Glomerular endothelial cell (primary cell): ENCODE measurements at regions not wholly inside any gene's neighbourhood (a gene's known extent, or its start where the extent isn't known, plus 50 kb on each side); places are given as distances from the start of the nearest gene placed in this dataset.

Experiments used
- DNase-seq: peaks from one replicate; pipeline ENCODE4 v3.0.0-alpha.2; 2011; ENCODE audit warnings: low read depth, low spot score; ENCODE audit errors: extremely low read depth

DNA sequence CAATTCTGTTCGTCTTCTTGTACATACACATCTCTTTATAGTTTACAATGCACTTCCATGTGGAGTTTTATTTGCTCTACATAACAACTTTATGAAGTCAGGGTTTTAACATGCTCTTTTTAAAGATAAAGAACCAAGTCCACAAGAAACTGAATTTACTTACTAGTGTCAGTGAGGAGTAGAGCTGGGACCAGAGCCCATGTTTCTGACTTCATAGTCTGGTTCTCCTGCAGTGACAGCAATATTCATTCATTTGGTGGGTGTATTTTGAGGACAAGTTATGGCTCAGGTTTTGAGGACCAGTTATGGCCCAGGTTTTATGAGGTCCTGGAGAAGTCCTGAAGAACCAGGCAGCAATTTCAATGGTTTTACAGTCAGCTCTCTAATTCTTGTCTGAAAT, 481.9 kb upstream of the TNC start:
- DNase-seq, result no peak

DNA sequence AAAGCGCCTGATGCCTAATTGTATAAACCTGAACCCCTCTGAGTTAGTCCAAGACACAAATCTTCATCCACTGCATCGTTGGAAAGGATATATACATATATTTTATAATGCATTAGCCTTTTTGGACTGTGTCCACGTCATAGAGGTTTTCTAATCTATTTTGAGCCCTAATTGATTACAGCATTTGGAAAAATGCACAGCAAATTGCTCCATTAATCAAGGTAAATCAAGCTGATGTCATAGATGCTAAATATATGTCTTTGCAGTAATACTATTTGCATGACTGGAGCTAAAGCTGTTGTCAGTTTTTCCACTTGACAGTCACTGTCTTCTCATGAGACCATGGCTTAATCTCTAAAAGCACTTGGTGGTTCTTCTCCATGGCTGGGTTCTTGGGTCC, 483.5 kb upstream of the TNC start:
- no peak for DNase-seq

DNA sequence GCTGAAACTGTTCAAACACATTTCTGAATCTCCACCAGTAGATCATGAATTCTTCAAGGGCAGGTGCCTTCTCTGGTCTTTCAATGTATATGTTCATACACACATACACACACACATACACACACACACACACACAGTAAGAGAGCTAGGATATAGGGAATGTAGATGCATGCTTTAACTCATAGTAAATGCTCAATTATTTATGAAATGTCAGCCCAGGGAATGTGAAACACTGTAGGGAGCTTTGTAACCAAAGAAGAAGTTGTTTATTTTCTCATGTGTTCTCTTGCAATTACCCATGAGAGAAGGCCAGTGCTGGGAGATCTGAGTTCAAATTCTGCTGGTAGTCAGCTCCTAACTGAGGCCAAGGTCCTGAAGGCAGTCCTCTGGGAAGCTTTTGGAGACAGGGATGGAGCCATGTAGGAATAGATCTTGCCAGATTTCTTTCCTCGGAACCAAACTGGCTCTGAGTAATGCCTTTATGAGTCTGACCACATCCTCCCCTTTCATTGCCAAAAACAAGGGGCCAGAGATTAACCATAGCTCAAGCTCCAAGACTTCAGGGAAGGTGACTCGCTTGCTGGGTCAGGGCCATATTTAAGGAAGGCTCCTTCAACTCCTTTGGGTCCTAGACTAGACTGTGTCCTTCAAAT, 487.0 kb upstream of the TNC start:
- DNase-seq, result no peak

DNA sequence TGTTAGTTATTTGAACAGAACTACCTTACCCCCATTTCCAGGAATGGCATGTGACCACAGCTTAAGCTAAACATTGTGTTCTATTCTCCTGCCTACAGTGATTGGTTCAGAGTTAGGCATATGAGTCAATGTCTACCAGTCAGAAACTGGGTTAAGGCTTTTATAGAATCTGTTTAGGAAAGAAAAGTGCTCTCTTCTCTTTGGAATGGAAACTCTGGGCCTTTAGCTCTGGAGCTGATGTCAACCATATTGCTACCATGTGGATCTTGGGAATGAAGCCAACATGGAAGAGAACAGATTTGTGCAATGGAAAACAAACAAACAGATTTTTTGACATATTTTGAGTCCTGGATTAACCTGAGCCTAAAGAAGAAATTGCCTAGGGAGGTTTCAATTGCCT, 488.9 kb upstream of the TNC start:
- DNase-seq, result no peak

DNA sequence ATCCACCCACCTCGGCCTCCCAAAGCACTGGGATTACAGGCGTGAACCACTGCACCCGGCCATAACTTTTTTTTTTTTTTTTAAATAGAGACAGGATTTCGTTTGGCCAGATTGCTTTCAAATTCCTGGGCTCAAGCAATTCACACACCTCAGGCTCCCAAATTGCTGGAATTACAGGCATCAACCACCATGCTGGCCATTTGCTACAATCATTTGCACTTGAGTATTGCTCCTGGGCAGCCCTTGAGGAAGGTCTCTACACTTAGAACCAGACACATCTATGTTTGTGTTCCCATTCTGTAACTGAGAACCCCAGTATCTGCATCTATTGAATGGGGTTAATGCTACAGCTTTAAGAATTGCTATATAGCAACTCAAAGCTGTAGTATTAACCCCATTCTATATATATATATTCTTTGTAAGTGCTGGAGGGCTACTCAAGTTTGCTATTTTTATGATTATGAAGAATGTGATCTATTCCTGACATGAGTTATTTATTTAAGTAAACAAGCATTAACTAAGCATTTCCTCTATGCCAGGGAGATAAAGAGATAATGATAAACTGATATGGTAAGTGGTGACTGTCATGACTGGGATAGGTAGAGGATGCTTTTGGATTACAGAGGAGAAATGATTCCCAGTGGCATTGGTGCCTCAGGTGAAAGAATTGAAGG, 496.5 kb upstream of the TNC start:
- no peak for DNase-seq

DNA sequence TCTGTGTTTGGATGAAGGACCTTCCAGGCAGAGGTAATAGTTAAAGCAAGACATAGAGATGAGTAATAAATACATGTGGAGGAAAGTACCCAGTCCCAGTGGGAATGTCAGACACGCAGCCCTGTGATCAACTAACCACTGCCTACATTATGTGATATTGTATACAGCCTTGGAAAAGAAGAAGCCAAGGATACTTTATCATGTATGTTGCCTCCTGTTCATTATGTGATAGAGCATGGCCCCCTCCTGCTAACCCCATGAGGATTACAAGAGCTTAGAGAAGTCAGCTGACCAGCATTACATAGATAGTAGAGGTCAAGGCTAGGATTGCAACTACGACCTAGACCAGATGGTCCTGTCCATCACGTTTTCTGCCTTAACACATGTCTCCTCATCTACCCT, 497.0 kb upstream of the TNC start:
- no peak for DNase-seq

DNA sequence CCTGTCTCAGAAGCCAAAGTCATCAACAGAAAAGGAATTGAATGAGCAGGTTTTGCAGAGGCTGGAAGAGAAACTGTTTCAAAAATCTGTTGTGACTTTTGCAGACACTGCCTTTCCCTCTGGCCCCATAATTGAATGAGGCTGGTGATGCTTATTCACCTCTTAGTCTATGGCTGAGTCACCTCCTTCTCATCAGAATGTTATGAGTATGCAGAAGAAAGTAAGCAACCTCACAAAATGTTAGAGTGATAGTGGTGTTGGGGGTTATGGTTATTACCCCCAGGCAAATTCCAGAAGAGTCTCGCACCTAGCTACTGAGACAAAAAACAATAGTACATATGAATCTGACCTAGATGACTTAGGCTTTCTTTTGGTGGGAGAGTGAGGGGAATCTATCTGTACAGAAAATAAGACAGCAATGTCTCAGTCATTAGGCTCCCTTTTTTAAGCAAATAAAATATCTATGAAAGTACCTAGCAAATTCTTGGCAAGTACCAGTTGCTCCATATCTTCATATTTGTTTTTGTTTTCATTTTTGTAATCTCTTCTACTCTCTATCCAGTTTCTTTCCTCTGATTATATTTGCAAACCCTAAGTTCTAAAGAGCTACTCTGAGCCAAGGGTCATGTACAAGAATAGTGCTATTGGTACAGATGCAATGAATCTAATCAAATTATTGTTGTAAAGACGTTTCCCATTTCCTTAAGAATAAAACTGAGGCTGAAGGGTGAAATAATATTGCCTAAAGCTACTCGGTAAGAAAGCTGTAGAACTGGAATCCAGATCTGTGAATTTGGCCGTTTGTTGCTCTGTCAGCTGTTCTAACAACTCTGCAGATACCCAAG, 498.1 kb upstream of the TNC start:
- DNase-seq, result no peak

DNA sequence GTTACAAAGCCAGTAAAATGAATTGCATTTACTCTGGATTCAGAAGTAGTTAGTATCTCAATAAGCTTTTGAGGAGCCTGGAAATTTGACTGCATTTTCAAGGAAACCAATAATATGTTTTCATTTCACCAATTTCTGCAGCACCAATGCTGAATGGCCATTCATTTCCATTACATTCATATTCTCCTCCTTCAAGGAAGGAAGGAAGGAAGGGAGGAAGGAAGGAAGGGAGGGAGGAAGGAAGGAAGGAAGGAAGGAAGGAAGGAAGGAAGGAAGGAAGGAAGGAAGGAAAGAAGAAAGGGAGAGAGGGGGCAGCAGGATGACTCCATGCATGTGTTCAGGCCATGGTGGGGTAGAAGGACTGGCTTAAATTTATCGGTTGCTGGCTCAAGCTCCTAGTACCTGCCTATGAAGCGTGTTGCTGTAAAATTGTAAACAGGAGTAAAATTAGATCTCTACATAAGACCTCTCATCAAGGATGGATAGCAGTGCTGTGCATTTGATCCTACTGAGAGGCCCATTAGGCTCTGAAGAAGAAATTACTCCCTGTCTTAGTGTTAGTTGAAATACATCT, 498.8 kb upstream of the TNC start:
- DNase-seq, result no peak

DNA sequence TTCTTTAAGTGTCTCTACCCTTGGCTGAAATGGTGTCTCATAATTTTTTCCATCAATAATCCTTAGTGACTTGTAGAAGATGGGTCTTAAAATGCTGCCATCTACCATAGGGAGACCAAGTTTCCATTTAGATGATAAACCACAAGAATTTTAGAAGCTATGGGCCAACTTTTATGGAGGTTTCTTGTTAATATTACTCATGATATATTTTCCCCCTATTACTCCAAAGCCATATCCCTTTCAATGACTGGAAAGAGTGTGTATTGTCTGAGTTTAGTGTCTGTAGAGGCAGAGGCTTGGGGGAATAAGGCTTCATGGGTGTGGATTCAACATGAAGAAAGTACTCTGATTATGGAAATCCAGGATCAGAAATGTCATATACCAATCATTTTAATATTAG, 507.3 kb upstream of the TNC start:
- no peak for DNase-seq

DNA sequence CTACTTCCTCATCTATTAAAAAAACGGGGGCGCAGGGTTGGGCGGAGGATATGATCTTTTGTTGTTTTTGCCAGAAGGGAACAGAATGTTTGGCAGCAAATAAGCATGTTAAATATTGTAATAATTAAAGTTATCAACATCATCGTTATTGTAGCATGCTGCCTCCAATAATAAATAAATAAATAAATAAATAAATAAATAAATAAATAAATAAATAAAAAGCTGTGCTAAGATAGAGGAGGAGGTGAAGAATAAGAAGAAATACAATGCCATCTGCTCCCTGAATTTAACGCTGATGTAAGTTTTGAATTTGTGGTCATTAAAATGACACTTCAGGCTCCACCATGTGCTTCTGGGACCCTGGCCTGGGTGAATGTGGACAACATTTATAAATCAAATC, 508.0 kb upstream of the TNC start:
- no peak for DNase-seq

DNA sequence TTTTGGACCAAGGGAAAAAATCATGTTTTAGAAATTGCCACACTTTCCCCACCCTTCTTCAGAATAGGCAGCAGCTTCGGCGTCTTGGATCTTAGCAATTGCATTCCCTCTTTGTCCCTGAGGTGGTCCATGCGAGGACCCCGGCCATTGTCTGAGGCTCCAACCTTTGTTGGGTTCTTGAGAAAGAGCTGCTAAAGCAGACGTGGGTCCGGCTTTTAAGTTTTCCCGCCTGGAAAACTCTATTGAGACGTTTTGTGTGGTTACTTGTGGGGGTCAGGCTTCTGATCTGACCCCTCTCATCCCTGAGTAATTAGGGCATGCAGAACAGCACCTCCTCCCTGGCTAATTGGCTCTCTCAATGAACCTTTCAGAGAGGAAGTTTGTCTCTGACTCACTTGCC, 509.6 kb upstream of the TNC start:
- DNase-seq, result no peak

DNA sequence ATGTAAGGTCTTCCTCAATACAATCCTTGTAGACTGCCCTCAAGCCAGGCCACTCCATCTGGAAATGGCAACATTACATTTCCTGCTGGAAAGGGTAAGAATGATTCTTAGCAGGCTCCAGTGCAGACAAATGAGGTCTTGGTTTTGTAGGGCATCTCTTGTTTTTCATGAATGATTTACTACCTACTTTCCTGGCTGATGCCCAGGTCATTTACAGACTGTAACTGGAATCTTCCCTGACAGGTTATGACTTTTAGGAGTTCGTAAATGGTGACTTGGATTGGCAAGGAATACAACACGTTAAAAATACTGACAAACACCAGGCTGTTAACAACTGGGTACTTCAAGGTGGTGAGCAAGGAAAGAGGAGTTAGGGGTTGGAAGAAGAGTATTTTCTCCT, 510.5 kb upstream of the TNC start:
- DNase-seq, result no peak

DNA sequence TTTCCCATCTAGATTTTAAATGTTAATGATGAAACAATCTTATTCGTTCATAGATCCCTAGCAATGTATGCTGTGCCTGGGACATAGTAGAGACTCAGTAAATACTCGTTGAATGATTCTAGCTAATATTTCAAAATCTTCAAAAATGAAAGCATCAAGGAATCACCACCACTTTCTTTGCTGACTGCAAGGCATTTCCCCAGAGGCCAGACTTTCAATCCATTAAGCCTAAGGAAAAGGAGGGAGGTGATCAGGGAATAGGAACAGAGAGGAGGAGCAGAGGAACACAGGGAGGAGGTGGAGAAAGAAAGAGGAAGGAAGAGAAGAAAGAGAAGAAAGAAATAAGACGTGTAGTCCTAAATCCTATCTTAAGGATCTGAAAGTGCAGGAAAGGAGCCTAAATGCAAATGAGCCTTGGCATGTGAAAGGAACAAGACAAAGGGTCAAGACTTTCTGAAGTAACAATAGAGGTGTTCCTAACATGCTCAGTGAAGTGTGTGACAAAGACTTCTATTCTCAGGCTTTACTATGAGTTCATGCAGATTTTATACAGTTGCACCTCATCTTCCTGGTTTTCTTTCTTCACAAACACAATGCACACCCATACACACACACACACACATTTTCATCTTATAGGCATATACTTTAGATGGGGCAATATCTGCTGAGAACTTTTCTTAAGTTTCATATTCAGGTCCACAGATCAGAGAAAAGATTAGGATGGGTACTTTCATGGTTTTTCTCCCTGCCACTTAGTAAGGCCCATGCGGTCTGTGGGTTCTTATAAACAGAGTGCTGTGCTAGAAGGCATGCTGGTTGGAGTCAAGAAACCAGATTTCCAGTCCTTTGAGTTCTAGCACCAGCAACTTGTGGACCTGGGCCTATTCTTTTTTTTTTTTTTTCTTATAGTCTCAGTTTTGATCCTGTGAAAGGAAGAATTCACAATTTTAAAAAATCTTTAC, 512.2 kb upstream of the TNC start:
- DNase-seq, result no peak

DNA sequence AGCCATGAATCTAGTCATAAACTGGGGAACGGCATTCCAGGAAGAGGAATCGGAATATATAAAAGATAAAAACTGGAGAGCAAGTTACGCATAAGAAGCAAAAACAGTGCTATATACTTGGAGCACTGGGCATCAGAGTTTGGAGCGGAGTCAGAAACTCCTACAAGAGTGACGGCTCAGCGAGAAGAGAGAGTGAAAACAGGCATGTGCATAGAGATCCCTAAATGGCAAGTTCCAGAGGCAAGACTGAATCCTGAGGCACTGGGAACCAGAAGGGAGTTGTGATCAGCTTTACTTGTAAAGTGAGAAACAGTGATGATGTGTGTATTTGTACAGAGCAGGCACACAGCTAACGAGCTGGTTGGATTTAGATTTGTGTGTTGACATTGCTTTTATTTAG, 514.4 kb upstream of the TNC start:
- DNase-seq, result no peak

DNA sequence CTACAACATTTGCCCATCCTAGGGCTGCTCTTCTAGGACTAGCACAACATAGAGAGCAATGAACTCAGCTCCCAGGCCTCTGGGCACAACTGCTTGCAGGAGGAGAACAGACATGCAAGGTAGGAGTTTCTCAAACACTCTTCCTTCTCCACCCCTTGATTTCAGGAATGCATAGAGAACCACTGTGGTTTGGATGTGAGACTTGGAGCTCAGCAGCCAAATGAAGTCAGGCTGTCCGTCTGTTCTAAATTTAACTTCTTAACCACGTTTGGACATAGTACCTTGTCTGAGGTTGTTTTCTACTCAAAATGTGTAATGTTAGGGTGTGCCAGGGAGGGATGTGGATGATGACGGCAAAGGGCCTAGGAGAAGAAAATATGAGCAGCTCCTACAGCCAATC, 515.1 kb upstream of the TNC start:
- DNase-seq, result no peak

DNA sequence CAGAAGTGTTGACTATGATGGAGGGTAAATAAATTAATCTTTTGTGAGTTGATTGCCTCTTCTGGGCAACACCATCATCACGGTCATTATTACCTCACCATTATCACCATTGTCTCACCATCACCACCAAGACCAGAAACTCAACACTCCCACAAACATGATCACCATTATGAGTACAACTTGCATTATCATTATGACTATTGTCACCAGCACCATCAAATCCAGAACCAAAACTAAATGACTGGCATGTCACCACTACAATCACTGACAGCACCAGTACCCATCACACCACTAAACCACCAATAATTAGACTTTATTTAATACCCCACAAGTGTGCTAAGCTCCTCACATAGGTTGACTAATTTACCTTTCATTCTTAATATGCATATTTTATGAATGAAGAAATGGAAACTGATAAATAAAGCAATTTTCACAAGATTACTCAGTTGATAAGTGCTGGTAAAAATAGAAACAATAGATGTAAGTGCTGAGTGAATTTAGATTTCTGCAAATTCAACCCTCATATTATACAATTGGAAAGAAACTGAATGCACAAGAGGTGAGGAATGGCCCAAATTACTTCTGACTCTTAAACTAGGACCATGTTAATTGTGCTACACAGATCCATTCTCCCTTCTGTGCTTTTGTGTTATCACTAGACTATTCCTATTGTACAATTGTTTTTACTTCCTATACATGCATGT, 517.8 kb upstream of the PAPPA start:
- DNase-seq, result no peak

DNA sequence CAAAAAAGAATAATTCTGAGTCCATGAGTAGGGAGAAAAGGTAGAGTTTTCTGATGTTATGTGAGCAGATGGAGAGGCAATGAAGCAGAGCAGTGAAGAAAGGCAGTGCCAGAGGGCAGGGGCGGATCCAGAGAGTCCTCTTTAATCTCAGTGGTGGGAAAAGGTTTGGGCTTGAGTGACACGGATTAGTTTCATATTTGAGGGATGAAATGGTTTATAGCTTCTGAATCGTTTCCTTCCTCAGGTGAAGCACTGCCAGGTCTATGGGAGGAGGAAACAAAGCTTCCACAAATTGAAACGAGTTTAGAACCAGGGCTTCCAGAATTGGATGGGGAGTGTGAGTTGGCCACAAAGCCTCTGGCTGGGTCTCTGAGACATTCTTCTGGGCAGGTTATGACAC, 517.0 kb upstream of the PAPPA start:
- no peak for DNase-seq

DNA sequence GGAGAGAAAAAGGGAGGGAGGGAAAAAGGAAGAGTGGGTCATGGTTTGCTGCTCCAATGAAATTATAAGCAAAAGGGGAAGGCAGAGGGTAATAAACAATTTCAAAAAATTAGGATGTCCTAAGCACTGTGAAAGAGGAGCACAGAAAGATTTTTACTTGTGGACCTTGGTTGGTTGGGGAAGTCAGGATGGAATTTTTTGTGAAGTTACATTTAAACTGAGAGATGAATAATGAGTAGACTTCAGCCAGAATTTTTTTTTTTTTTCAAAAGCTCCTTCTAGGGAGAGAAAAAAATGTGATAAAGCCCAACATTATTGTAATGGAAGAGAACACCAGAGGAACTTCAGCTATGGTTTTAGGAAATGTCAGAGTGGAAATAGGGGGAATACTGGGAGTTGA, 515.9 kb upstream of the PAPPA start:
- DNase-seq, result no peak

DNA sequence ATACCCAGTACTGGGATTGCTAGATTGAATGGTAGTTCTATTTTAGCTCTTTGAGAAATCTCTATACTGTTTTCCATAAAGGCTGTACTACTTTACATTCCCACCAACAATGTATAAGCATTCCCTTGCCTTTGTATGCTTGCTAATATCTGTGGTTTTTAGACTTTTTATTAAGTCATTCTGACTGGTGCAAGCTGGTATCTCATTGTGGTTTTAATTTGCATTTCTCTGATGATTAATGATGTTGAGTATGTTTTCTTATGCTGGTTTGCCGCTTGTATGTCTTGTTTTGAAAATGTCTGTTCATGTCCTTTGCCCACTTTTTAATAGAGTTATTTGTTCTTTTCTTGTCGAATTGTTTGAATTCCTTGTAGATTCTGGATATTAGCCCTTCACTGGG, 512.7 kb upstream of the PAPPA start:
- no peak for DNase-seq

DNA sequence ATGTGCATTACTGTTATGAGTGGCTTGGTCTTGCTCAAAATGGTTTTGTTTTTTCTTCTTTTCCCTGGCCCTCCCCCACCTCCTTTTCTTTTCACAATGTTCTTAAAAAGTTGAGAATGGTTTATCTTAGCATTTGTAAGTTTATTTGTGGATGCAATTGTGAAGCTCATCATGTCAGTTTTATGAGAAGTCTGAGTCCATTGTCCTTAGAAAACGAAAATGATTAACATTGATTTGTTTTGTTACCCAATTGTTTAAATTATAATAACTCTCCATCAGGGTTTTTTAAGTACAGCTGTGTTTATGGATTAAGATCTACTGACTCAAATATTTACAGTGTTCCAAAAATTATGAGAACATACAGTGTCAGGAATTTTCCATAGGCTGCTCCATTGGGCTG, 511.3 kb upstream of the PAPPA start:
- DNase-seq, result no peak
